CD8-positive, alpha-beta memory T cell (primary cell): ENCODE measurements at regions not wholly inside any gene's neighbourhood (a gene's known extent, or its start where the extent isn't known, plus 50 kb on each side); places are given as distances from the start of the nearest gene placed in this dataset.
A peak's percentile ranks its signal among the peaks of the same experiment; 100 is the strongest.

Source experiments
- CTCF ChIA-PET: fragments of 350-600 bp; sonication (Branson Sonifier 250); formaldehyde crosslinking; loops from one replicate; lab custom pipeline; 2021; ENCODE audit warnings: antibody characterized with exemption; lab: Charles Lee
- POLR2A ChIA-PET: fragments of 350-600 bp; sonication (Branson Sonifier 250); formaldehyde crosslinking; loops from one replicate; lab custom pipeline; 2021; ENCODE audit warnings: antibody characterized with exemption; lab: Charles Lee
- DNase-seq, 5 donors: peaks; one replicate each; pipeline versions ENCODE4 v3.0.0 to v3.0.0-alpha.2; 2020 to 2022; ENCODE audit warnings: mixed read lengths in 1 of 5
- H3K27ac ChIP-seq: one replicate; pipeline ENCODE4 v1.7.0; 2013; ENCODE audit warnings: low read depth, mild to moderate bottlenecking, low read length, moderate library complexity
- H3K27me3 ChIP-seq: 2 replicates; pipeline ENCODE4 v1.7.0; 2013; ENCODE audit warnings: low read length, mild to moderate bottlenecking; ENCODE audit not compliant: insufficient read depth, poor library complexity, severe bottlenecking
- H3K36me3 ChIP-seq: 2 replicates; pipeline ENCODE4 v1.7.0; 2013; ENCODE audit warnings: mild to moderate bottlenecking, low read length, moderate library complexity; ENCODE audit not compliant: insufficient read depth
- H3K4me1 ChIP-seq: 2 replicates; pipeline ENCODE4 v1.7.0; 2013; ENCODE audit warnings: mild to moderate bottlenecking, low read length, moderate library complexity; ENCODE audit not compliant: insufficient read depth
- H3K4me3 ChIP-seq: 2 replicates; pipeline ENCODE4 v1.7.0; 2013; ENCODE audit warnings: mild to moderate bottlenecking, low read length
- H3K9me3 ChIP-seq: 2 replicates; pipeline ENCODE4 v1.7.0; 2013; ENCODE audit warnings: mild to moderate bottlenecking, low read length
- H3K27ac Mint-ChIP-seq, 8 donors: one replicate each; pipeline ENCODE4 v1.8.0; 2020 to 2021; ENCODE audit warnings: mixed read lengths in 8 of 8, mild to moderate bottlenecking in 6 of 8, inconsistent platforms in 3 of 8, moderate library complexity in 3 of 8
- H3K27me3 Mint-ChIP-seq, 2 donors: one replicate each; pipeline ENCODE4 v1.8.0; 2020 to 2021; ENCODE audit warnings: mixed read lengths in 2 of 2, mild to moderate bottlenecking in 1 of 2, moderate library complexity in 1 of 2
- H3K36me3 Mint-ChIP-seq, 3 donors: one replicate each; pipeline ENCODE4 v1.8.0; 2020 to 2021; ENCODE audit warnings: mixed read lengths in 3 of 3, inconsistent platforms in 1 of 3, mild to moderate bottlenecking in 1 of 3
- H3K4me1 Mint-ChIP-seq, 3 donors: one replicate each; pipeline ENCODE4 v1.8.0; 2020 to 2021; ENCODE audit warnings: mixed read lengths in 3 of 3, inconsistent platforms in 1 of 3, mild to moderate bottlenecking in 1 of 3
- H3K4me3 Mint-ChIP-seq, 7 donors: one replicate each; pipeline ENCODE4 v1.8.0; 2020 to 2021; ENCODE audit warnings: mixed read lengths in 7 of 7, mild to moderate bottlenecking in 6 of 7, moderate library complexity in 4 of 7, inconsistent platforms in 2 of 7
- H3K9me3 Mint-ChIP-seq, 5 donors: one replicate each; pipeline ENCODE4 v1.8.0; 2020 to 2022; ENCODE audit warnings: mixed read lengths in 5 of 5, mild to moderate bottlenecking in 3 of 5, moderate library complexity in 2 of 5, inconsistent platforms in 1 of 5

DNA sequence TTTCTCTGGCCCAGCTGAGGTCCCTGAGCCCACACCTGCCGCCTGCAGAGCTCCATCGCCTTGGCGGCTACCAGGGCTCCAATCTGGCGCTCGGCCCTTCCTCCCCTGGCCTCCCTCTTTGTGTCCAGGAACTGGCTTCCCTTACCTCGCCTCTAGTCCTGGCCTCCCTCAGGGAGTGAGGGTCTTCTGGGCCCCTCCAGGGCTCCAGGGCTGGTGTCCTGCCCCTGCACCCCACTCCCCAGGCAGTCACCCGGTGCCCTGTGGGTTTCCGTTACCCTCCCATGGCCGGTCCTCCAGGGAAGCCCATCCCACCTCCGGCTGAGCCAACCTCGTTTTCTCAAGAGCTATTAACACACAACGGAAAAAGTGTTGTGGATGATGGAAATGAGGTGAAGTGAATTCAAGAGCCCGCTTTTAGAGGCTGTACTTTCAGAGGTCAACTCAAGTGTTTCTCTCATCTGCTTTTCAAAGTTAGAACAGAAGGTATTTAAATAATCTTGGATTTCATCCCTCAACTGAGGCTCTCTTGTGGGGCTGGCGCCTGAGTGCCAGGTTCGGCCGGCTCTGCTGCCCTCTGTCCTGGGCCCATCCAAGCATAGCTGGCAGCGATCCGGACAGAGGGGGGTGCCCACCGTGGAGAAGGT, 131.9 kb downstream of the ASB1 start:
- peaks cover 11 to 12% of the 10 kb centered on the region in 2 donors for H3K27me3 Mint-ChIP-seq
- no peak overlapping the region for H3K27ac ChIP-seq
- no peaks in the 10 kb centered on the region for H3K9me3 Mint-ChIP-seq
- ChIA-PET CTCF (no interaction called here), POLR2A (no interaction called here)
- H3K4me1 ChIP-seq: no peaks in the 10 kb centered on the region
- no peak for DNase-seq
- no peak overlapping the region for H3K27ac Mint-ChIP-seq
- H3K9me3 ChIP-seq: no peaks in the 10 kb centered on the region
- H3K4me3 ChIP-seq: no peak overlapping the region
- H3K4me1 Mint-ChIP-seq: no peaks in the 10 kb centered on the region
- H3K36me3 ChIP-seq: no peaks in the 10 kb centered on the region
- no peak overlapping the region for H3K4me3 Mint-ChIP-seq
- H3K36me3 Mint-ChIP-seq: no peaks in the 10 kb centered on the region
- H3K27me3 ChIP-seq: no peaks in the 10 kb centered on the region

DNA sequence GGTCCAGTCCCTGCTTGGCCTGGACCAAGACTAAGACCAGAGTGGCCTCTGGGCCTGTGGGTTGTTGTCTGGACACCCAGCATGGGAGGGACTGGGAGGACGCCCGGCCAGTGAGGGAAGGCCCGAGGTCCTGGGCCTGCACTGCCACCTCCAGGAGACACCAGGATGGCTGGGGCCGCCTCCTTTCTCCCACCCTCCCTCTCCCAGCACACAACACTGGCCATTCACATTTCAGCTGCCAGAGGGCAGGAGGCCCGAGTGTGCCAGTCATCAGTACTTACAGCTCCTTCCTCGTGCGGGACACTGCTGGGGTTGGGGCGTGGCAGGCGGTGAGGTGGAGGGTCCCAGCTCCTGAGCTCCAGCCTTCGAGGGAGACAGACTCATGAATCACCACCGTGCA, 133.5 kb downstream of the ASB1 start:
- Histone ChIP-seq H3K27me3 (no peaks in the 10 kb centered on the region), H3K4me3 (no peak overlapping the region), H3K27ac (no peak overlapping the region), H3K4me1 (no peaks in the 10 kb centered on the region), H3K9me3 (no peaks in the 10 kb centered on the region), H3K36me3 (no peaks in the 10 kb centered on the region)
- H3K4me1 Mint-ChIP-seq: no peaks in the 10 kb centered on the region
- ChIA-PET CTCF (no interaction called here), POLR2A (no interaction called here)
- no peak overlapping the region for H3K4me3 Mint-ChIP-seq
- DNase-seq: no peak
- no peaks in the 10 kb centered on the region for H3K9me3 Mint-ChIP-seq
- H3K27ac Mint-ChIP-seq: no peak overlapping the region
- H3K27me3 Mint-ChIP-seq: peaks cover 11% of the 10 kb centered on the region in 2 donors
- H3K36me3 Mint-ChIP-seq: no peaks in the 10 kb centered on the region

DNA sequence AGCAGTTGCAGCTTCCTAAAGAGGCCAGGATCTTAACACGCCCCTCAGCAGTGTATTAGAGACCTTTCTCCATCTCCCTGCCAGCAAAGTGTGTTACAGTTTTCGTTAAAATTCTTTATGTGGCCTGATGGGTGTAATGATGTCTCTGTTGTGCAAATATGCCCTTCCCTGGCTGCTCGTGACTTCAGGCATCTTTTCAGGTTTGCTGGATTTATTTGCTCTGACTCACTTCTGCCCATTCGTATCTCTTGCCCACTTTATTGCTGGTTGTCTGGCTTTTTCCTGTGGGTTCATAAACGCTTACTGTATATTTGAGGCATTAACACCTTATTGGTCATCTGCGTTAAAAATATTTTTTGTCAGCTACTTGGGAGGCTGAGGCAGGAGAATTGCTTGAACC, 134.5 kb downstream of the ASB1 start:
- H3K4me3 Mint-ChIP-seq: no peak overlapping the region
- H3K9me3 ChIP-seq: no peaks in the 10 kb centered on the region
- H3K4me3 ChIP-seq: no peak overlapping the region
- peaks cover 11% of the 10 kb centered on the region in 2 donors for H3K27me3 Mint-ChIP-seq
- POLR2A ChIA-PET: no interaction called here
- H3K27ac ChIP-seq: no peak overlapping the region
- no peaks in the 10 kb centered on the region for H3K4me1 ChIP-seq
- no peaks in the 10 kb centered on the region for H3K36me3 ChIP-seq
- CTCF ChIA-PET: no interaction called here
- H3K9me3 Mint-ChIP-seq: no peaks in the 10 kb centered on the region
- no peaks in the 10 kb centered on the region for H3K36me3 Mint-ChIP-seq
- no peaks in the 10 kb centered on the region for H3K27me3 ChIP-seq
- H3K4me1 Mint-ChIP-seq: no peaks in the 10 kb centered on the region
- H3K27ac Mint-ChIP-seq: peak overlapping the region in 1 of 8 donors; percentile 16
- no peak for DNase-seq

DNA sequence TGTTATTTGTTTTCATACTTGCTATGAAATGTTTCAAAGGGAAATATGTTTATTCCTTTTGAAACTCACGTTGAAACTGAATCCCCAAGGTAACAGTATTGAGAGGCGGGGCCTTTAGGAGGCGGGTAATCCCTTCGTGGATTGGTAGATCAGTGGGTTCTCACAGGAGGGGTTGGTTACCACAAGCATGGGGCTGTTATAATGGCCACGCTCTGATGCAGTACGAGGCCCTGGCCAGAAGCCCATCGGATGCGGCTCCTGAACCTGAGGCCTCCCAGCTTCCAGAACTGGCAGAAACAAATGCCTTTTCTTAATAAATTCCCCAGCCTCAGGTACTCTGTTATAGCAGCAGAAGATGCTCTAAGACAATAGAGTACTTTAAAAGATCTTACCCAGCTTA, 135.7 kb downstream of the ASB1 start:
- Histone ChIP-seq H3K4me3 (no peak overlapping the region), H3K4me1 (no peaks in the 10 kb centered on the region), H3K27ac (no peak overlapping the region), H3K9me3 (no peaks in the 10 kb centered on the region), H3K27me3 (no peaks in the 10 kb centered on the region), H3K36me3 (no peaks in the 10 kb centered on the region)
- DNase-seq: no peak
- H3K4me1 Mint-ChIP-seq: no peaks in the 10 kb centered on the region
- no peaks in the 10 kb centered on the region for H3K9me3 Mint-ChIP-seq
- peaks cover 9 to 10% of the 10 kb centered on the region in 2 donors for H3K27me3 Mint-ChIP-seq
- H3K36me3 Mint-ChIP-seq: no peaks in the 10 kb centered on the region
- H3K27ac Mint-ChIP-seq: no peak overlapping the region
- CTCF ChIA-PET: no interaction called here
- POLR2A ChIA-PET: no interaction called here
- H3K4me3 Mint-ChIP-seq: no peak overlapping the region

DNA sequence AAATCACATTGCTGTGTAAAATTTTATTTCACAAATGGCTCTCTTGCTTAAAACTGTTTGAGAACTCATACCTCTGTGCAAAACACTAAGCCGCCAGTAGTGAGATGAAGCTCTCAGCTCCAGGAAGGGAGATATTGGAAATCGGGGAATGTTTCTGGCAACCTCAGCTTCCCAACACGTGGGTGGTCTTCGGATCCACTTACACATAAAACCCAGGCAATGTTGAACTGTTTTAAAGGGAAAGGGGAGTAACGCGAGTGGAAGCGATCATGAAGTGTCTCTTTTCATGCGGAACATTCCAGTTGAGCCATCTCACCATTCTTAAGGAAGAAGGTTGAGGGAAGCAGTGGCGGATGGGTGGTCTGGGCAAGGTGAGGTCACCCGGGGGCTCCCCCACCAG, 136.8 kb downstream of the ASB1 start:
- no peaks in the 10 kb centered on the region for H3K36me3 Mint-ChIP-seq
- no peaks in the 10 kb centered on the region for H3K36me3 ChIP-seq
- H3K27me3 ChIP-seq: no peaks in the 10 kb centered on the region
- POLR2A ChIA-PET: no interaction called here
- H3K27ac ChIP-seq: no peak overlapping the region
- no peaks in the 10 kb centered on the region for H3K9me3 ChIP-seq
- H3K4me1 ChIP-seq: no peaks in the 10 kb centered on the region
- no peak for DNase-seq
- H3K4me3 ChIP-seq: no peak overlapping the region
- CTCF ChIA-PET: no interaction called here
- no peaks in the 10 kb centered on the region for H3K9me3 Mint-ChIP-seq
- no peaks in the 10 kb centered on the region for H3K4me1 Mint-ChIP-seq
- H3K27me3 Mint-ChIP-seq: peaks cover 5 to 9% of the 10 kb centered on the region in 2 donors
- no peak overlapping the region for H3K4me3 Mint-ChIP-seq
- H3K27ac Mint-ChIP-seq: no peak overlapping the region

DNA sequence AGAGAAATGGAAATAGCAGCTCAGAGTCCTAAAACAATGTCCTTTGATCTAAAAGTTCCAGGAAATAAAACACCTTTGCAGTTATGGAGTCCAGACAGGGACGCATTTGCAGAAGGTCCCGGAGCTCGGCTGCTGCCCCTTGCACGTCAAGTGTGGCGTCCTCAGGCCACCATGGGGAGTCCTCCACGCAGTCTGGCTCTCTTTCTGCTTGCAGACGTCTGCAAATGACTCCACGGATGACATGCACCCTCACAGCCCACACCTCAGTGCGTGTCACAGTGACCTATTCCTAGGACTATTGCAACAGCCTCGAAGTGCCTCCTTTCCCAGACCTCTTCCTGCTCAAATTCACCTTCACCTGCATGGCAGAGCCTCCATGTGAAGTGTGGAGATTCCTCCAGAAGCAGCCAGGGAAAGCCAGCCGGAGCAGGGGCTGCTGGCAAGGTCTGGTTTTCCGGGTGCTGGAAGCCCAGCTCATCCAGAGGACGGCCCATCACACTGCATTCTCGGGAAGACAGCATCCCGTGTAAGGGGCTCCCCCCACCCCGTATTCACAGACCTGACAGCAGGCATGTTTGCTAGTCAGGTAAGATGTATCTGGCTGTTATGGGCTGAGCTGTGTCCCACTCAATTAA, 137.7 kb downstream of the ASB1 start:
- Histone ChIP-seq H3K27ac (no peak overlapping the region), H3K9me3 (no peaks in the 10 kb centered on the region), H3K27me3 (no peaks in the 10 kb centered on the region), H3K4me3 (no peak overlapping the region), H3K4me1 (no peaks in the 10 kb centered on the region), H3K36me3 (no peaks in the 10 kb centered on the region)
- H3K4me1 Mint-ChIP-seq: no peaks in the 10 kb centered on the region
- no peaks in the 10 kb centered on the region for H3K36me3 Mint-ChIP-seq
- H3K9me3 Mint-ChIP-seq: no peaks in the 10 kb centered on the region
- H3K4me3 Mint-ChIP-seq: no peak overlapping the region
- DNase-seq: no peak
- CTCF ChIA-PET: no interaction called here
- POLR2A ChIA-PET: no interaction called here
- peaks cover 5% of the 10 kb centered on the region in 2 donors for H3K27me3 Mint-ChIP-seq
- no peak overlapping the region for H3K27ac Mint-ChIP-seq

DNA sequence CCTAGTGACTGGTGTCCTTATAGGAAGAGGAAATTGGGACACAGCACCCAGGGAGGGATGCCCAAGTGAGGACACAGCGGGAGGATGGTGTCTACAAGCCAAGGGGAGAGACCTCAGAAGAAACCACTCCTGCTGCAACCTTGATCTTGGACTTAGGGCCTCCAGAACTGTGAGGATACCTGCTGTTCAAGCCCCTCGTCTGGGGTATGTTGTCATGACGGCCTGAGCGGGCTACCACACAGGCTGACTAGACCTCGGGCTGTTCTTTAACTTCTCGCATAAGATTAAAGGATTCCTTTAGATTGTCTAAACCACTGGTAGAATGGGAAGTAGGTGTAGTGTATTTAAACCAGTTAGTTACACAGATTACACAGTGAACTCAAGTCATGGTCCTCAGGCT, 138.3 kb downstream of the ASB1 start:
- ChIA-PET POLR2A (no interaction called here), CTCF (no interaction called here)
- H3K4me1 ChIP-seq: no peaks in the 10 kb centered on the region
- H3K4me3 ChIP-seq: no peak overlapping the region
- H3K27me3 ChIP-seq: no peaks in the 10 kb centered on the region
- Mint-ChIP-seq H3K9me3 (no peaks in the 10 kb centered on the region), H3K4me3 (no peak overlapping the region), H3K27ac (no peak overlapping the region), H3K36me3 (no peaks in the 10 kb centered on the region), H3K4me1 (no peaks in the 10 kb centered on the region), H3K27me3 (peaks cover 3 to 5% of the 10 kb centered on the region in 2 donors)
- H3K9me3 ChIP-seq: no peaks in the 10 kb centered on the region
- no peak overlapping the region for H3K27ac ChIP-seq
- no peak for DNase-seq
- H3K36me3 ChIP-seq: no peaks in the 10 kb centered on the region

DNA sequence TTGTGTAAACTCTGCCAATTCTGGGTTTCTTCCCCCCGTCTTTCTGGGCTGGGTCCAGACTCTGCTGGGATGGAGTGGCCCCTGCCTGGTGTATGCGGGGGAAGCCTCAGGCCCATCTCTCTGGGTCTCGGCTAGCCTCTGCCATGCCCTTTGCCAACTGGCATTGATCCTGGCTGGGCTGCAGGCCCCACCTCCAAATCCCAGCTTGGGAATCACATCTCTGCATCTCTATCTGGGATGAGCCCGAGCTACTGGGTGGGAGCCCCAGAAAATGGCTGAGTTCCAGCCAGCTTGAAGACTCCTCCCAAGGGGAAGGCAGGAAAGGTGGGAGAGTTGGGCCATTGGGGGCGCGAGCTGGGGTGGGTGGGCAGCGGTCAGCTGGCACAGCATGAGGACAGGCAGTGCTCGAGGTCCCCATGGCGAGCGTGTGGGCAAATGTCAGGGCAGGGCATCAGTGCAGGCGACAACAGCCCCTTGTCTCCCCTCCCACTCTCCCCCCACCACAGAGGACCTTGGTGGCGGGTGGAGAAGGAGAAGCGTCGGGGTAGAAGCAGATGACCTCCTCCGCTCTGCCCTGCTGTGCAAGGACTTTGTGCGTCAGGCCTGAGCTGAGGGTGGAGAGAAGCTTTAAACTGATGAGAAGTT, 139.4 kb downstream of the ASB1 start:
- H3K9me3 ChIP-seq: no peaks in the 10 kb centered on the region
- Mint-ChIP-seq H3K9me3 (no peaks in the 10 kb centered on the region), H3K4me1 (no peaks in the 10 kb centered on the region), H3K27ac (no peak overlapping the region), H3K4me3 (no peak overlapping the region), H3K27me3 (no peaks in the 10 kb centered on the region), H3K36me3 (no peaks in the 10 kb centered on the region)
- no peak overlapping the region for H3K4me3 ChIP-seq
- ChIA-PET POLR2A (no interaction called here), CTCF (no interaction called here)
- H3K27ac ChIP-seq: no peak overlapping the region
- no peak for DNase-seq
- no peaks in the 10 kb centered on the region for H3K4me1 ChIP-seq
- no peaks in the 10 kb centered on the region for H3K27me3 ChIP-seq
- no peaks in the 10 kb centered on the region for H3K36me3 ChIP-seq
